Activated CD4-positive, alpha-beta T cell treated with anti-CD3 and anti-CD28 coated beads for 24 hours (primary cell): ENCODE measurements at regions not wholly inside any gene's neighbourhood (a gene's known extent, or its start where the extent isn't known, plus 50 kb on each side); places are given as distances from the start of the nearest gene placed in this dataset.
"Not testable (repeated sequence)": the region's sequence is repeated elsewhere in the genome, so short reads cannot be mapped to it uniquely, and the experiment has no call there.

Source experiments
- DNase-seq, 2 donors: peaks; one replicate each; pipeline ENCODE4 v3.0.0-alpha.2; 2020; ENCODE audit warnings: low read depth in 2 of 2

GRCh38 chr14:81751198-81751597 is 217.5 kb upstream of the SEL1L start:
- no peak for DNase-seq

DNA sequence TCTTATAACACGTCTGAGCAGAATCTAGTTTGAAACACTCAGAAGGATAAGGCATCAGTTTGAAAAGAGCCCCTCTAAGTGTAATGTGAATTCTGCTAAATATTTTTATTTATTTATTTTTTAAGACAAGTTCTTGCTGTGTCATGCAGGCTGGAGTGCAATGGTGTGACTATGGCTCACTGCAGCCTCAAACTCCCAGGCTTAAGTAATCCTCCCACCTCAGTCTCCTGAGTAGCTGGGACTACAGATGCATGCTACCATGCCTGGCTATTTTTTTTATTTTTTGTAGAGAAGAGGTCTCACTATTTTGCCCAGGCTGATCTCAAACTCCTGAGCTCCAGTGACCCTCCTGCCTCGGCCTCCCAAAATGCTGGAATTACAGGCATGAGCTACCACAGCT is 225.9 kb upstream of the SEL1L start:
- no peak for DNase-seq

GRCh38 chr14:81765651-81766275 is 232.1 kb upstream of the SEL1L start:
- DNase-seq: no peak

- no peak for DNase-seq
Measured at GRCh38 chr14:81766321-81766915, 232.8 kb upstream of the SEL1L start.

- DNase-seq: no peak
Measured at GRCh38 chr14:81767266-81767995, 233.8 kb upstream of the SEL1L start.

DNA sequence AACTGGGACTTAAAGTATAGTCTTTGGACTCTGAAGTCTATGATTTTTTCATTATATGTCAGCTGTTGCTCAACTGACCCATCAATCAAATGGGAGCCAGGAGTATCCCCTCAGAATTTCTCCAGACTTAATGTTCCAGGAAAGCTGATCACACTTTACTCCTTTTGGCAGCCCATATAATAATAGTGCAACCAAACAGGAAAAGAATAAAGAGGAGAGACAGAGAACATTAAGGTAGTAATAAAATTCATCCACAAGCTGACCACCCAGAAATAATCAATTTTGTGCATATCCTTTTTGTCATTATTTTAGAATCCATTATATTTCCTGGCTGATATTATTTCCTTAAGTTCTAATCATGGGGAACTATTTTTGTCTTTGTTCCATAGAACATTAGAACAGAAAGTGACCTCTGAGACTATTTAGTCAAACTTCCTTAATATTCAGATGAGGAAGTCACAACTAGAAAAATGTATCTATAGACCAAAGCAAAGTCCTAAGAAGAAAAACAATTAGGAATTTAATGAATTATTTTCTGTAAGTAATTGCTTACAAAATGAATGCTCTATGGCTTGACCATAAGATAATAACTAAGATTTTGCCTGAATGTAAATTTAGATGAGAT is 238.1 kb upstream of the SEL1L start:
- DNase-seq: no peak

DNA sequence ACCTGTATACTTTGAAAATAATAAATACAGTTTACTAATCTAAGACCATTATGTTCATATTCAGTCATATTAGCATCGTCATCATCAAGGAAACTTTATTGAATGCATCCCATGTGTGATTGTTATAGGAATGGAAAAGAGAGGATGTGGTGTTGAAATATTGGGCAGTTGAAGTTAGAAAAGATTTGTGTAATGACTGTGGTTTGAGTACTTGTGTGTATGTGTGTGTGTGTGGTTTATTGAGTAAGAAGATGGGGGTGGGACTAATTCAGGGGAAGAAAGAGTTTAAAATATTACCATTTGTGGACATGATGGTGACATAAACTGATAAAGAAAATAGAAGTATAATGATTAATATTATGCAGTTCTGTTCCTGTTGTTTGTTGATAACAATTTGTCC is 238.7 kb upstream of the SEL1L start:
- no peak for DNase-seq

GRCh38 chr14:81776531-81776930 is 242.9 kb upstream of the SEL1L start:
- no peak for DNase-seq

DNA sequence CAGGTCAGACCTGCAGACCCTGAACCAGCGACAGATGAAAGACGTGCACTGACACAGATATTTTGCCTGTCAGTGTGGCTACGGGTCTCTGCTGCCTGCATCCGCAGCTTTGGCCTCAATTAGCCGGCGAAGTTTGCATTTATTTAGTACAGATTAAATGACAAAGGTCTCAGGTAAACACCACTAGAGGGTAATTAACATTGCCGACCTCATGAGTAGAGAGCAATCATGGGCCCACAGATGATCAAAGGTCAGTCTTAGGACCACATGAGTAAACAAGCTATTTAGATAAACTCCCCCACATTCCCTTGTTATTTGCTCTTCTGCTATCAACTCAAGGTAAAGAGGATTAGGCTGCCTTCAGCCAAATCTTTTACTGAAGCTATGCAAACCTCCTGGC is 248.1 kb upstream of the SEL1L start:
- not testable (repeated sequence) for DNase-seq

- DNase-seq: no peak
Measured at GRCh38 chr14:81784084-81784483, 250.4 kb upstream of the SEL1L start.

DNA sequence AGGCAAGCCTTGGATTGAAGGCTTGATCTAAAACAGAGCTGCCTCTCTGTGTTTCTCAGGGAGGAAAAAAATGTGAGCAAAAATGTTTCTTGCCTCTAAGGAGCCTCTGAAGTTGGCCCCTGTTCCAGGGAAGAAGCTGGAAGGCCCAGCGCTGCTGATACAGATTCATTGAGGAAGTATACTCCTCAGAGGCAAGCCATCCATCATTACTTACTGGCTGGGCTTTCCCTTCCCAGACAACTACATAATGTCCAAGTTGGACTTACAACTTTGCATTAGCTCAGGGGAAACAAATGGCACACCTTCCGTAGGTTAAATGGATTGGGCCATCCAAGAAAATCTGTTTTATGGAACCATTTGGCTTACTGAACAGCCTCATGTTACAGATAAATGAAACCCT is 263.7 kb upstream of the SEL1L start:
- no peak for DNase-seq

DNA sequence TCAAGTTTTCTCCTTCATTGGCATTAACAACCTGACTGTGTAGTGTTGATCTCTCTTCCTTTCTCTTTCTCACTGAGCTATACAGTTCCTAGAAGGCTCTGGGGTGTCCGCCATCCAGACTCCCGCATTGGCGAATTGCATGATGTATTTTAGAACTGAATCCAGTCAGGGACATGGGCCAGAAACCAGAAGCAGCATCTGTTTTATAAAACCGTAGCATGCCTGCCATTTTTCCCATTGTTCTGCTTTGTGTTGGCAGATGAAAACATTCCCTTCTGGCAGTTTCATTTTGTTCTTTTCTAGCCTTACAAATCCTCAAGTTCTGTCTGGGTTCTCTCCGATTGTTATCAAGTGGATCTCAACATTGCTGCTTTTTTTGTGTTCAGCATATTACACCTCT is 268.3 kb upstream of the SEL1L start:
- no peak for DNase-seq

DNA sequence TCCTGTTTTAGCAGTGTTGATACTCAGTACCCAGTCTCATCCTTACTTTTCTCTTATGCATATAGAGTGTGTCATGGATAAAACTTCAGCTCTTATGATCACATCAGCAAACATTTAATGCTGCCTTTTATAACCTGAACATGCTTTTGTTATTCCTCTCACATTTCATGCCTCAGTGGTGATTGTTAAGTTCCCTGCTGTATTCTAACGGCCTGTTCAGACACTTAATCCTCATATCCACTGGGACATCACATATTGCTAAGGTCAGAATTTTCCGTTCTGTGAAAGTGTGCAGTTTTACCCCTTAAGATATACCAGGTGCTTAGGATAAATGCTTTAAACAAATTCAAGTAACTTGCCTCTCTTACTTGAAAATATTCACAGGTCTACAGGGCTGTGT is 268.7 kb upstream of the SEL1L start:
- DNase-seq: no peak

- no peak for DNase-seq
Measured at GRCh38 chr14:81805785-81806184, 272.1 kb upstream of the SEL1L start.

- no peak for DNase-seq
Measured at GRCh38 chr14:81811705-81812269, 278.1 kb upstream of the SEL1L start.

DNA sequence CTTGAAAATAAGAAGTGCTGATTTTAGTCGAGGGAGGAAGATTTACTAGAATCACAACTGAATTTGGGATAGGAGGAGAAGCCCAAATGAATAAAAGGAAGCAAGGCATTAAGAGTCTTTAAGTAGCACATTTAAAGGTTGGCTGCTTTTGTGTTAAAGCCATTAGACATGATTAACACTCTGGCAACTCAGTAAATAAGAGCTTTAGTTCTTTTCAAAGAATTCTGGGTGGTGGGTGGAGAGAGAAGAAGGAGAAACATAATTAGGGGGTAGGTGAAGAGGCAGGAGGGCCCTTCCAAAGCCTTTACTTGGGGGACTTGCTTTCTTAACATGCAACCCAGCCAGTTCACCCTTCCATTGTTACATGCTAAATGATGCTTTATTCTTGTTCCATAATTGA is 284.6 kb upstream of the SEL1L start:
- no peak for DNase-seq

DNA sequence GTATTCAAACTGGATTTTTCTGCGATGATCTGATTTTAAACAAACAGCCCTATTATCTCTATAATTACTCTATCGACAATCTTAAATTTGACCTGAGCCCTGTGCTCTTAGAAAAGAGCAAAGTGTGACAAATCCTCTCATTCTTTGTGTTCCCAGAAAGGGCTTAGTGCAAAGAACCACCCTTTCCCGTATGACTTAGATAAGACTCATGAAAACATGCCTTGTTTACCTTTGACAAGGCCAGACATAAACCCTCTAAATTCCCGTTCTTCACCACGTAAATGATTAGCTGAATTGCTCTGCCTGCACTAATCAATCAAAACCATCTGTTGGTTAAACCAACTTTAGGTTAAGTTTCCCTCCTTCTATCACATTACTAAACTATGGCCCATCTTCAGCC is 285.7 kb upstream of the SEL1L start:
- no peak for DNase-seq

DNA sequence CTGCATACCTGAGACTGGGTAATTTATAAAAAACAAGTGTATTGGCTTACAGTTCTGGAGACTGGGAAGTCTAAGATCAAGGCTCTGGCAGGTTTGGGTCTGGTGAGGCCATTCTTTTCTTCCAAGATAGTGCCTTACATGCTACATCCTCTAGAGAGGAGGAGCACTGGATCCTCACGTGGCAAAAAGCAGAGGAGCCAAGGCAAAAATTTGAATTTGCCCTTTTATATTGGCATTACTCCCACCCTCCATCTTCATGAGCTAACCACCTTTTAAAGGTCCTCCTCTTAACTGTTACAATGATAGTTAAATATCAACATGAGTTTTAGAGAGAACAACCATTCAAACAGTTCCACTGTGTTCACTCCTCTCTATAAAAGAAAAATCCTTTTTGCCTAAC is 286.3 kb upstream of the SEL1L start:
- DNase-seq: no peak

DNA sequence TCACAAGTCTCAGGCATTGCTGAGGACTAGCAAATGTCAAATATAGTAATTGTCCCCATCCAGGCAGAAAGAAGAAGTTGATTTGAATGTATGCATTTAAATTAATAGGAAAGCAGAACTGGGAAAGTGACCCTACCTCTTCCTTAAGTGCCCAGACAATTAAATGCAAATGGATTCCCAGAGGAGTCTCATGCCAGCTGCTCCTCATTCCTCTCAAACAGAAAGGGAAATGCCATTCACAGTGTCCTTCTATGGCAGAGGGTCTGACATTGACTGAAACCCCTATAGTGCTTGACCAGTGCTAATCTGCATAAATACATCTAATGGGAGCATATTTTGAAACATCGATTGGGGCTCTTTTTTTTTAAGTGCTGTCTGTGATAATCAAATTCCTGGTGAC is 292.4 kb upstream of the SEL1L start:
- DNase-seq: no peak

DNA sequence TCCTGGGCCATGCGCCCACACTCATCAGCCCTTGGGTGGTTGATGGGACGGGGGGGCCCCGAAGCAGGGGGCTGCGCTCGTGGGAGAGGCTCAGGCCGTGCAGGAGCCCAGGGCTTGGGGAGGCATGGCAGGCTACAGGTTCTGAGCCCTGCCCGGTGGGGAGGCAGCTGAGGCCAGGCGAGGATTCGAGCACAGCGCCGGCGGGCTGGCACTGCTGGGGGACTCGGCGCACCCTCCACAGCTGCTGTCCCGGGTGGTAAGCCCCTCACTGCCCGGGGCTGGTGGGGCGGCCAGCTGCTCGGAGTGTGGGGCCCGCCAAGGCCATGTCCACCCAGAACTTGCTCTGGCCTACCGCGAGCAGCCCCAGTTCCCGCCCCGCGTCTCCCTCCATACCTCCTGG is 295.8 kb upstream of the SEL1L start:
- no peak for DNase-seq

GRCh38 chr14:81831128-81831820 is 297.6 kb upstream of the SEL1L start:
- no peak for DNase-seq

DNA sequence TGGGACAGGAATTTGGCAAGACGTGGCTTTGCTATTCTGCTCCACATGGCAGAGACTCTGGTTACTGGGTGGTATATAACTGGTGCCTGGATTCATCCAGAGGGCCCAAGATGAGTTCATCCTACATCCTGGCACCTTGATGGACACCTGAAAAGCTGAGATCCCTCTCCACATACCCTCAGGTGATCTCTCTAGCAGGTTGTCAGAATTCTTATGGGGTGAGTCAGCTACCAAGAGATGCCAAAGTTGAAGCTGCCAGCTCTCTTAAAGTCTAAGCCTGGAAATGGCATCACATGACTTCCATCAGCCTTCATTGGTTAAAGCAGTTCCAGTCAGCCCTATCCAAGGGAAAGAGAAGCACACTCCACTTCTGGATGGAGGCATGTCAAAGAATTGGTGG is 300.7 kb upstream of the SEL1L start:
- no peak for DNase-seq
